GM21717 (cell line): ENCODE measurements at regions not wholly inside any gene's neighbourhood (a gene's known extent, or its start where the extent isn't known, plus 50 kb on each side); places are given as distances from the start of the nearest gene placed in this dataset.

Experiments
- ATAC-seq: cut with Tn5 transposase; IDR thresholded peaks from one replicate; pipeline ENCODE4 v1.9.1; 2021; ENCODE audit warnings: mild to moderate bottlenecking, moderate library complexity; ENCODE audit not compliant: unreplicated experiment

DNA sequence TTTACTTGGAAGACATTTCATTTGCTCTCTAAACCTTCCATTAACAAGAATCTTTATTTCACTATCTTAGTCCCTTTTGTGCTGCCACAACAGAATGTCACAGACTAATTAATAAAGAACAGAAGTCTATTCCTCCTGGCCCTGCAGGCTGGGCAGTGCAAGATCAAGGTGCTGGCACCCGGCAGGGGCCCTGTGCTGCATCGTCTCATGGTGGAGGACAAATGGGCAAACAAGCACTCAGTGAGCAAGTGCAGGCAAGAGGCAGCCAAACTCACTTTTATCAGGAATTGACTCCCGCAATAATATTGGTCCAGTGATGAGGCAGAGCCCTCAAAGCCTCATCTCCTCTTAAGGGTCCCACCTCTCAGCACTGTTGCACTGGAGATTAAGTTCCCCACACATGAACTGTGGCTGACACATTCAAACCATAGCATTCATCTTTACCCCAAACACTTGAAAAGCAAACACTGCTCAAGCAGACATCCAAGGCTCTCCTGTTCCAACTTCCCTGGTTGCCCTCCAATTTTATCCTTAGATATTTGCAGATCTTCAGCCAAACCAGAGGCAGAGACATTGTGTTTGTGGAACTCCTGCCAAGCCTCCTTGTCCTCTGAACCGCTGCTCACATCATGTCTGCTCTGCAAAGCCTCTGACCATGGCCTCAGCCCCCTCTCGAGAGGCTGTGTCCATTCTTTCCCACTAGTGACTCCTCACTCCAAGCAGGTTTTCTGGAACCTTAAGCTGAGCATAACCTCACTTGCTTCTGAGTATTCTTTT lies 404.4 kb upstream of the SOX11 start:
- no peak for ATAC-seq

DNA sequence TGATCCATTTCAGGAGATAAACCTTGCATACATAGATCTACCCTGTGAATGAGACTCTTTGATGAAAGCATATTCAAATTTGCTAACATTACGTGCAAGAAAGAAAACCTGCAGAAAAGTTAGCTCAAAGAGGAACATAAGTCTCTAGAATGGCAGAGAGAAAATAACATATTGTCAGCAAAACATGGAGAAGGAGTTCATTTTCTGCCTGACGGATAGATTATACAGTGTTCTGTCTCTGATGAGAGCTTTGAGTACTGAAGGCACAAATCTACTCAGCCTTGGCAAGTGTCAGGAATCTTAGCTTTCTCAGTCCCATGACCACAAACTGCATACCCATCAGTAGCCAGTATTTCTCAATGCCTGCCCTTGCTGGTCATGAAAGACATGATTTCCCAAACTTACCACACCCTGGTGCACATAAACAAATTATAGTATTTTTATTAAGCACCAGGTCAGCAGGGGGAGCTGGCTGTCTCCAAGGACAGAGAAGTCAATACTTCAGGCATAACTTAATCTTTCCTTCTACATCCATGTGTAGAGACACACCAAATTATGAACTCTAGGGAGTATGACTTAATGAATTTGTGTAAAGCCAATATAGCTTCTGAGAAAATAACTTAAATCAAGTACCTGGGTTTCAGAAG lies 401.2 kb upstream of the SOX11 start:
- ATAC-seq, result no peak

DNA sequence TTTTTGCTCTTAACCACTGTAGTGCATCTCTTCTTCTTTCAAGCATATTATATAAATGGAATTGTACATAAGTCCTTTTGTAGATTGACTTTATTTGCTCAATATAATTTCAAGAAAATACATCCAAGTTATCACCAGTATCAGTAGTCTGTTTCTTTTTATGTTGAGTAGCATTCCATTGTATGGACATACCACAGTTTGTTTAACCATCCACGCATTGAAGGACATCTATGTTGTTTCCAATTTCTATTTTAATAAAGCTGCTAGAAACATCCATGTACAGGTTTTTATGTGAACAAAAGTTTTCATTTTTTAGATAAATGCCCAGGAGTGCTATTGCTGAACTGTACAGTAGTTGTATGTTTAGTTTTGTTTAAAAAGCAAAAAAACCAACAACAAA lies 387.5 kb upstream of the SOX11 start:
- no peak for ATAC-seq

DNA sequence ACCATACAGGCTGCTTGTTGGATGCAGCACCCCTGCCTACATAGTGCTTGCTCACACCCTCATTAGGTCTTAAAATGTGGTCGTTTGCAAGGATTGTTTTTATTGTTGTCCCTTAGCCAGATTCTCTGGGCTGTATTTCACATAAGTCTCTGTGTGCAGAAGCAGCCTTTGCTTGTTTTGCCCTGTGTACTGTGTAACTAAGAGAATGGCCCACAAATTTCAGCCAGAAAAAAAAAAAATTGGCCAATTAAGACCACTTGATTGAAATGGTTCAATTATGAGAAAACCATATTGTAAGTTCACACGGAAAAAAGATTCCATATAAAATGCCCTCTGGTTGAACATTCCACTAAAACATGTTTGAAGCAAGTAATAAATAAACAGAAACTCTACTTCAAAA lies 377.1 kb upstream of the SOX11 start:
- ATAC-seq, result no peak

DNA sequence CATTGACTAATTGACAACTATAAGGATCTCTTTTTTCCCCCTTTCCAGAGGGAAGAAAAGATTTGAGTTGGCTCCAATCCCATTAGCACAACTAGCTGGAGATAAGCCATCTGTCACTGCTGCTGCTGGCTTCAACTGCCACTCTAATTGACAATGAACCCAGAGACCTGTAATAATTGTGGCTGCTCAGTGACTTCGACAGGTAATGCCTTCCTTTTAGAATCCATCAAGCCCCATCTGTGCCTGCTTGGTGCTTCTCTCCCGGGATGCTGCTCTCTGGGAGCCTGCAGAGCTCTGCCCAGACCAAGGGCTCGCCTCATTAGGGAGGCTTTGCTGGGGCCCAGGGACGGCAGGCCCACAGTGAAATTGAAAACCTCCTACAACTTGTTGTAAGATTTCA lies 376.7 kb upstream of the SOX11 start:
- no peak for ATAC-seq

DNA sequence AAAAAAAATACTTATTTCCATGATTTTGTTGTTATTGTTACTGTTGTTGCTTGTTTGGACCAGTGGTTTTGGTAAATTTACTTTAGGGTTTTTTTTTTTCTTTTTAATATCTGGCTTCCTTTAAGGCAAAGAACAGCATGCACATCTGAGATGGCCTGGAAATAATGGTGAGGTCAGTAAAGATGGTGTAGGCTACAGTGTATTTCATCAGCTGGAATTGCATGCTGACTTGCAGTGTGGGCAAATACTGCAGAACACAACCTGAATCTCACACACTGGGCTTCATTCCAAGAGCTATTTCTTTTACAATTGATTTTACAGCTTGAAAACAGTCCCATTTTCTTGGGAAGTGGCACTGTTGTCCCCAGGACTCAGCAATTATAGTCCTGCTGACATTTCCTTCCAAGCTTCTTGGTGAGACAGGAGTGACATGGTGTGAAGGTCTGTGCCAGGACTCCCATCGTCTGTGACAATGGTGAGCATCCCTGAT lies 376.1 kb upstream of the SOX11 start:
- no peak for ATAC-seq

DNA sequence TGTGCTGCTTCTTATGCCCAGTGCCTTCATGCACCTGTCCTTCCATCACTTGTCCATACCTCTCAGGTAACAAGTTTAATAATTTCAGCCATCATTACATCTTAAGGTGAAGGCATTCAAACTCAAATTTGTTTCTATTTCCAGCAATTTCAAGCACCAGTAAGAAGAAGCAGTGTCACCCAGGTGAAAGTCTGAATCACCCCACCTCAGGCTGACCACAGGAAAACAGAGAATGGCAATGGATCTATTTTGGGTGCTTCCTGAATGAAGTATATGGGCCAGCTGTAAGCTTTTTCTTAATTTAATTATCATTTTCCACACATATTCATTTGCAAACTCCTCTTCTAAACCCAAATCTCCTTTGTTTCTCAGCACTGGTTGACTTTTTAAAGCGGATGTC lies 372.7 kb upstream of the SOX11 start:
- no peak for ATAC-seq

DNA sequence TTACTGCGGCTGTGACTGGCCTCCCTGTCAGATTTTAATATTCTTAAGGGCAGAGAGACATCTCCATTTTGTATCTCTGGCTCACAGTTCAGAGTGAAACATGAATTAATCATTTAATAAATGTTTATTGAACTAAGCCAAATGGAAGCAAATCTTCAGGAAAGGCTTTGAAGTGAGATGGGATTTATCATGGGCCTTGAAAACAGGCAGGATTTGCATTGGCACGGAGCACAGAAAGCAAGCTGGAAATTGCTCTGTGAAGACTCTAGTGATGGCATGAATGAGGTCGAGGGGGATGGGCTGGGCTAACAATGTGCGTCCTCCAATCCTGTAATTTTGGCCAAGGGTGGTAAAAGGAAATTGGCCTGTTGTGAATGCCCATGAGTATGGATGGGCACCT lies 369.8 kb upstream of the SOX11 start:
- ATAC-seq, result no peak

DNA sequence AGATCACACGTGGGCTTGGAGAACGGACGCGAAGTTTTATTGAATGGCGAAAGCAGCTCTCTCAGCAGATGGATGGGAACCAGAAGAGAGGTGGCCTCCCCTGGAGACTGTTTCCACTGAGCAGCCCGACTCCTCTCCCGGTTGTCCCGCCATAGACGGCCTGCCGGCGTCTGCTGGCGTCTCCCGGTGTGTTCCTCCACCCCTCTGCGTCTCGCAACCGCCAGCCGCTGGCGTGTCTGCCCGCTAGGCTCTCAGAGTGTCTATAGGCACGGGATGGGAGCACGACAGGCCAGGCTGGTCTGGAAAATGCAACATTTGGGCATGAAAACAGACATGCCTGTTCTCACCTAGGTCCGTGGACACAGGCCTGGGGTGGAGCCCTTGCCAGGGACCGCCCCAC lies 366.7 kb upstream of the SOX11 start:
- ATAC-seq, result no peak

DNA sequence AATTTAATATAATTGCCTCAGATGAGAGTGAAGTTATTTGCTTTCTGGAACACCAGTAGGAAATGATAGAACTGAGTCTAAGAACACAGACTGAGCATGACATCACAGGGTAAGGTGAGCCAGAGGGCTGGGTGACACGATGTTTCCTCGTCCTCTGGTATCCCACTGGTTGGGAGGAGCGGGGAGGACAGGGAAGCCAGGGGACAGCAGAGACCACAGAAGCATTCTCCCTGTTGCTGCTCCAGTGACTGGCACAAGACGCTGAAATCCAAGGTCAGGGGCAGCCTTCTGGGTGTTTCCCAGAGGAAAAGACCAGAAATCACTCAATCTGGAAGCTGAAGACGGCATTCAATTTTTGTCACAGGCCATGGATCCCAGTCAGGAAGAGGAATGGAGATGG lies 363.4 kb upstream of the SOX11 start:
- no peak for ATAC-seq

DNA sequence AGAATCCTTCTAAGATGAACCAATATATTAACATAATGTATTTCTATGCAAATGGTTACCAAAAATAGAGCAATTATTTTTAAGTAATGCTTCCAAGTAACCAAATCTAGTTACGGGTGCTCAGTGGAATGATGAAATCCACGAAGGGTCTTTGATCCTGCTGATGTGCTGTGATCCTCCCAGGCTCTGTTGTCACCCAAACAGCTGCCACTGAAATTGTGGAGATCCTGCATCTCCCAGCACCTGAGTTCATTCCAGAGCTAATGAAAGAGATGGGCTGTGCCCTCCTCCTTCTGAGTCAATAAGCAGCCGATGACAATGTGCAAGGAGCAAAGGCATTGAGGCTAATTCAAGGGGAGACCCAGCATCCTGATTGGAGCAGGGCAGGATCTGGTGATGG lies 362.4 kb upstream of the SOX11 start:
- no peak for ATAC-seq

DNA sequence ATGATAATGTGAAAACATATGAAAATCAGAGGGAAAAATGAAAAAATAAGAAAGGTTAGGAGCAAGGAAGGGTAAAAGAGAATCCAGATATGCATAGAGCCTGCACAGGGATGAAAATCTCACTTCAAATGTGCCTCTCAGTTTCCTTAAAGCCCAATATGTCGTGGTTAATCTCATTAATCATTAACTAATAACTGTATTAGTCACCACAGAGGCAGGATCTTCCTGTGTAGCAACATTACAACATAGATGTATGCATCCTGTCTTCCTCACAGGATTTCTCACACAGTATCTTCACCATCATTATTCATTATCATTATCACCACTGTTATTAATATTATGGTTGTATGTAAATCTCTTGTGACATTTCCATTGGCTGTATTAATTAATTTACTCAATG lies 361.2 kb upstream of the SOX11 start:
- ATAC-seq, result no peak

DNA sequence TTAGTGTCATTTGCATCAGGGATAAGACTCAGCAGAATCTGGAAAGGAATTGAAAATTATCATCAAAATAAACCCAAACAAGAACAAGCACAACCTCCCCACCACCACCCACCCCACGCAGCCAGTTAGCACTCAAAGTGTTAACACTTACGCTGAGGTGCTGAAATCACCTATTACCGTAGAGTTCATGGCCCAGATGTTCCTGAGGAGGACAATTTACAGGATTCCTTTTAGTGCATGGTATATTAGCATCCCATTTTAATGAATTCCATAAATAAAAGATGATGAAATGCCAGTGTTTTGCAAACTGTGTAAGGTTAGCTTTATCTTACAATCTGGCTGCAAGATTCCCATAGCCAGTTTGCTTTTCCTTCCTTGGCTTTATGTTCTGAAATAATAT lies 359.3 kb upstream of the SOX11 start:
- ATAC-seq, result no peak

DNA sequence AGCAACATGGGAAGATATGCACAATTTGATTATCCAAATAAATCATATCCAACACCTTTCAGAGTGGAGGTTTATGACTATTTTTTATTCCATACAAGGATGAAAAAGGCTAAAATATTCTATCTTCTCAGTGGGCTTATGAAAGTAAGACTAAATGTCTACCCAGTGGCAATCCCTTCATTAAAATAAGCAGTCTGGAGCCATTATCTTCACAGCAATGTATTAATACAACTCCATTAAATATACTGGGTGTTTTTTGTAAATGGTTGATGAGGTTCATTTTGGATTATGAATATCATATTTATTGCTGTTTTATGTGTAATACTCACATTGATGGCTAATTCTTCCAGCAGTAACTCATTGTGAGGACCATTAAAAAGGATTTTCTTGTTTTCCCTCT lies 352.7 kb upstream of the SOX11 start:
- no peak for ATAC-seq

DNA sequence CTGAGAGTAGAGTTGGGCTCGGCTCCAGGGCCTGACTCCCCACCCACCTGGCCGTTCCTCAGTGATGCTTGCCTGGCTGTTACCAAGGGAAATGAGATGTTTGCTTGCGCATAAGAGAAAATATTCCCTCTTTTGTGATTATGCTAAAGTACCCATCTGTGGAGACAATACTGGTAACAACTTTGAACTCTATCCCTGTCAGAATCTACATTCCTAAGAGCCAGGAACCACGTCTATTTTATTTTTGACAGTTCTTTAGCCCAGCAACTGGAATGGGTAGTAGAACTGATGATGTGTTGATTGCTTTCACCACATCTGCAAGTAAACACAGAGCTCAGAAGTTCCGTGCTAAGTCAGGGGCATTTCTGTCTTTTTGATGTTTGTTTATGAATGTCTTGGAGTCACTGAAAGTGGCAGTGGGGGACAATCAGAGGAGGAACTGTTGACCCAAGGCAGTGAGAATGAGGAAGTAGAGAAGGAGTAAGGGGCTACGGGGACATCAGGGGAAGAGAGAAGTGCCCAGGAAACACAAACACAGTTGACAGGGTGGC lies 348.3 kb upstream of the SOX11 start:
- no peak for ATAC-seq

DNA sequence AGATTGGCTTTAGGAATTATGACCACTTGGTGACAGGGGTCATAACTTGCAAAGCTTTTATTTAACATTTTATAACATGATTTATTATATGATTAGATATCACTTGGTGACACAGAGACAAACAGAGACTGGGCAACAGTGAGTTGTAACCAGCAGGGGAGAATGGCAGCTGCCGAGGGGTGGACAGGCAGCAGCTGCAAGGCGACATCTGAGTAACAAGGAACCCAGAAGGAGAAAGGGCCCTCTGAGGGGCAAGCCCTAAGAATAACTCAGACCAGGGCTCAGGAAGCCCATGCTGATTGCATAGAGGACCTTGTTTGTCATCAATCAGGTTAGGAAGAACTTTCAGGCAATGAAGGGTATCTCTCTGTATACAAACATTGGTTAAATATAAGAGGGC lies 339.9 kb upstream of the SOX11 start:
- no peak for ATAC-seq

DNA sequence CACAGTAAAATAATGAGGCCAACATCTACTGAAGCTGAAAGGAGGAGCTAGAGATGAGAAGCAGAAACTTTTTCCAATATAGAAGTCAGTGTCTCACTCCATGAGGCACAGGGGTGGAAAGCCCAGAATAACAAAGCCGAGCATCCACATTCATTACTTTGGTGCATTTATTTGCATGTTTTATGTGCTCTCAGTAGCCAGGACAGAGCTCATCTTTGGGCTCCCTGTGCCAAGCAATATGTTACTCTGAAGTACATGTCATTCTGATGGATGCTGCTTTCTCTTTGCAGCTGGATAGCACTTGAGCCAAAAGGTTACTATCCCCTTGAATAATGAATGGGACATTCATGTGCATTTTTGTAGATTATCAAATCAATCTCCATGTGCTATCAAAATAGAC lies 338.6 kb upstream of the SOX11 start:
- ATAC-seq, result no peak

DNA sequence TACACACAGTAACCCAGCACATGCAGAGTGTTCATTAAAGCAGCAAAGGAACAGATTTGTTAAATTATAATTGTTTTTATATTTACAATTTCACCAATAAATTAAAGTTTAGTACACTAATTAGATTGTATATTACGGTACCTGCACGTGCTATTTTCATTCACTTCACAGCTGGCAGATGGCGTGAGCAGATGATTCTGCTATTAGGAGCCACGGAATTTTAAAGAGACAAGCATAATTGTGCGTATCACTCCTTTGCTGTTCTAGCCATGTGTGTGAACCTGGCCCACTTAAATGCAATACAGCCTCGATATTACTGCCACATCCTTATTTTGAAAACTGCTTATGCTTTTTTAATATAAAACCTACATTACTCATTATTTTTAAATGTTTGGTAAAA lies 332.8 kb upstream of the SOX11 start:
- no peak for ATAC-seq

DNA sequence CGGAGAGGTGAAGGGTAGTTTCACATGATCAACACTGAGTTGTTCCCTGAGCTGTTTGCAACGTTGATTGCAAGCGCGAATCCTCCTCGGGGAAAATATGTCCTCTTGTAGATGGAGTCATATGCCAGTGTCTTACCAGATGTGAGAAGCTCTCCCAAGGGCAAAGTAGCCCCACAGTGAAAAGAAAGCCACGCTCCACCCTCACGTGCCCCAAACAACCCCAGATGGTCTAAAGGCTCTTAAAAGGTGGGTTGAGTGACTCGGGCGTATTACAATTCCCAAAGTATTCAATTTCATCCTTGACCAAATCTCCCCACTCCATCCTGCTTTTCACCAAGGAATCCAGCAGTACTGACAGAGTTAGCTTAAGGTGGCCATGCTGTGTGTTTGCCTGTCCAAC lies 332.1 kb upstream of the SOX11 start:
- ATAC-seq, result no peak

DNA sequence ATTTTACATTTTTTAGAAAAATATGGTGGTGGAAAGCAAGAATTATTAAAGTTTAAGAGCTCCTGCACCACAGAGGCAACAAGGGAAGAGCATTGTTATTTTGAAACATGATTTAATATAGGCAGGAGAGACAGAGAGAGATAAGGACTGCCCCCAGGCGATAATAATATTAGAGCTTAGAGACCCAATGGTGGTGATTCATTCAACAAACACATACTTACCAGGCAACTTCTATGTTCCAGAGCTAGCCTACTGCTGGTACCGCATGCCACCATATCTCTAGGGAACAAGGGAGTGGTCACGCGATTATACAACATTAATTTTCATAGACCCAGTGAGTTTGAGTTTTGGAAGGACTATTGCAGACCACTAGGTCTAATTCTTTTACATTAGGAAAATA lies 327.8 kb upstream of the SOX11 start:
- ATAC-seq, result no peak

DNA sequence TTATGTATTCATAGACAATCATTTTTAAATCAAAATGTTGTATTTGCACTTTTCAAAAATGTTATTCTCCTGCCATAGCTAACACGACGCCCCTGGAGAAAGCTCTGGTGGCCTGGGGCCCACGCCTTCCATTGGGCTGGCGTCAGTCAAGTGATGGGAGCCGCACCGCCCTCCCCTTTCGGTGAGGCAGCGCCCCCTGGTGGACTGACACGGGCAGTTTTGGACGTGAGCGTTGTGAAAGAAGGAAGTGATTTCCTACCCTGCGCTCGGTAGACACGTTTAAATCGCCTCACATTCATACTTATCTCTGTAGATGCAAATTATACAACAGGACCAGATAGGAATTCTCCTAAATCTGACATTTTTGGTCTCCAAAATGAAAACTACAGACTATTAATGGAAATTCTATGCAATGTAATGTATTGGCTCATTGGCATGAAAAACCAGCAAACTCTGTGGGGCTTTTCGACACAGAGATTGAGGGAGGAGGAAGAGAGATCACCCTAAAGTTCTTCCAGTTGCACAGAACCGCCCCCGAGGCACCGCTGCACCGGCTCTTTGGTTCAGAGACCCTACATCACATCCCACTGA lies 326.2 kb upstream of the SOX11 start:
- ATAC-seq, result peak; percentile 96

DNA sequence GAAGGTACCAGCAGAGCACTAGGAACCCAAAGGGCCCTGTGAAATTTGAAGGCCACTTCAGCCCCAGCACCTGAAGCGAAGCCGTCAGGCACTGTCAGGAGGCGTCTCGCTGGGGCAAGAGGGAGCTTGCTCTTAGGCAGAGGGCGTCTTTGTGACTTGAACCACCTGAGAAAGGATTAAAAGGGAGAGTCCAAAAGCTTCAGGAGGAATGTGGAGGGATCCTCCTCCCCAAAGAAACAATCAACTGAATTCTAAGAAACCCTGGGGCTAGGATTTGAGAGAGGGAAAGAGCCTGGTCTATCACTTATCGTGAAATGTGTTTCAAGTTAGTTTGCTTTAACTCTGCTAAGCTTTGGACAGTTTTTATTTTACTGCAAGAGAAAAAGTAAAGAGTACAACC lies 324.9 kb upstream of the SOX11 start:
- ATAC-seq, result no peak
